ENCODE measurements at regions not wholly inside any gene's neighbourhood (a gene's known extent, or its start where the extent isn't known, plus 50 kb on each side); places are given as distances from the start of the nearest gene placed in this dataset.

DNA sequence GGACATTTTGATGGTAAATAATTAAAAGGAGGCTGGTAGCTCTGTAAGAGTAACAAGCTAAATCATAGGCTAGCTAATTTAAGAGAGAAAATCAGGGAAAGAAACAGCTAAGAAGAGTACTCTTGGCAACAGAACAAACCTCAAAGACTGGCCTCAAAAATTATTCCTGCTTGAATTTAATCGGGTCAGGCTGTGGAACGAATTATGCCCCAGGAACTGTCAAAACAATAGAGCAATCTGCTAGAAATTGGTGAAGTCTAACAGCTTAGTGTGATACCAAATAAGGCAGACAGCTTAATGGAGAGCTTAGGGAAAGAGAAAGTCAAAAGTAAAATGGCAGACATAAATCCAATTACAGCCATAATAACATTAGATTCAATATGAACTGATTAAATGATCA is 215.7 kb downstream of the MREG start:
- TF ChIP-seq, protein P1, sequence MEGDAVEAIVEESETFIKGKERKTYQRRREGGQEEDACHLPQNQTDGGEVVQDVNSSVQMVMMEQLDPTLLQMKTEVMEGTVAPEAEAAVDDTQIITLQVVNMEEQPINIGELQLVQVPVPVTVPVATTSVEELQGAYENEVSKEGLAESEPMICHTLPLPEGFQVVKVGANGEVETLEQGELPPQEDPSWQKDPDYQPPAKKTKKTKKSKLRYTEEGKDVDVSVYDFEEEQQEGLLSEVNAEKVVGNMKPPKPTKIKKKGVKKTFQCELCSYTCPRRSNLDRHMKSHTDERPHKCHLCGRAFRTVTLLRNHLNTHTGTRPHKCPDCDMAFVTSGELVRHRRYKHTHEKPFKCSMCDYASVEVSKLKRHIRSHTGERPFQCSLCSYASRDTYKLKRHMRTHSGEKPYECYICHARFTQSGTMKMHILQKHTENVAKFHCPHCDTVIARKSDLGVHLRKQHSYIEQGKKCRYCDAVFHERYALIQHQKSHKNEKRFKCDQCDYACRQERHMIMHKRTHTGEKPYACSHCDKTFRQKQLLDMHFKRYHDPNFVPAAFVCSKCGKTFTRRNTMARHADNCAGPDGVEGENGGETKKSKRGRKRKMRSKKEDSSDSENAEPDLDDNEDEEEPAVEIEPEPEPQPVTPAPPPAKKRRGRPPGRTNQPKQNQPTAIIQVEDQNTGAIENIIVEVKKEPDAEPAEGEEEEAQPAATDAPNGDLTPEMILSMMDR (IDR thresholded peaks at IDR 0.05; ENCODE audit: insufficient read depth, low read length), result no peak
- TF ChIP-seq POLR2AphosphoS5 (IDR thresholded peaks at IDR 0.05; ENCODE audit: low read depth), result no peak
- TF ChIP-seq, protein P2, sequence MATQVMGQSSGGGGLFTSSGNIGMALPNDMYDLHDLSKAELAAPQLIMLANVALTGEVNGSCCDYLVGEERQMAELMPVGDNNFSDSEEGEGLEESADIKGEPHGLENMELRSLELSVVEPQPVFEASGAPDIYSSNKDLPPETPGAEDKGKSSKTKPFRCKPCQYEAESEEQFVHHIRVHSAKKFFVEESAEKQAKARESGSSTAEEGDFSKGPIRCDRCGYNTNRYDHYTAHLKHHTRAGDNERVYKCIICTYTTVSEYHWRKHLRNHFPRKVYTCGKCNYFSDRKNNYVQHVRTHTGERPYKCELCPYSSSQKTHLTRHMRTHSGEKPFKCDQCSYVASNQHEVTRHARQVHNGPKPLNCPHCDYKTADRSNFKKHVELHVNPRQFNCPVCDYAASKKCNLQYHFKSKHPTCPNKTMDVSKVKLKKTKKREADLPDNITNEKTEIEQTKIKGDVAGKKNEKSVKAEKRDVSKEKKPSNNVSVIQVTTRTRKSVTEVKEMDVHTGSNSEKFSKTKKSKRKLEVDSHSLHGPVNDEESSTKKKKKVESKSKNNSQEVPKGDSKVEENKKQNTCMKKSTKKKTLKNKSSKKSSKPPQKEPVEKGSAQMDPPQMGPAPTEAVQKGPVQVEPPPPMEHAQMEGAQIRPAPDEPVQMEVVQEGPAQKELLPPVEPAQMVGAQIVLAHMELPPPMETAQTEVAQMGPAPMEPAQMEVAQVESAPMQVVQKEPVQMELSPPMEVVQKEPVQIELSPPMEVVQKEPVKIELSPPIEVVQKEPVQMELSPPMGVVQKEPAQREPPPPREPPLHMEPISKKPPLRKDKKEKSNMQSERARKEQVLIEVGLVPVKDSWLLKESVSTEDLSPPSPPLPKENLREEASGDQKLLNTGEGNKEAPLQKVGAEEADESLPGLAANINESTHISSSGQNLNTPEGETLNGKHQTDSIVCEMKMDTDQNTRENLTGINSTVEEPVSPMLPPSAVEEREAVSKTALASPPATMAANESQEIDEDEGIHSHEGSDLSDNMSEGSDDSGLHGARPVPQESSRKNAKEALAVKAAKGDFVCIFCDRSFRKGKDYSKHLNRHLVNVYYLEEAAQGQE (IDR thresholded peaks at IDR 0.05; ENCODE audit: insufficient replicate concordance, low read depth), result no peak
- no peak for TF ChIP-seq SPI1 (IDR thresholded peaks at IDR 0.05; ENCODE audit: borderline replicate concordance, low read depth)
- no peak for TF ChIP-seq GABPA (IDR thresholded peaks at IDR 0.05; ENCODE audit: low read depth)

All from HL-60 (cell line).